CD14-positive monocyte (primary cell): ENCODE measurements at regions not wholly inside any gene's neighbourhood (a gene's known extent, or its start where the extent isn't known, plus 50 kb on each side); places are given as distances from the start of the nearest gene placed in this dataset.

Source experiments
- DNase-seq, 3 donors: peaks; one replicate each; pipeline ENCODE4 v3.0.0-alpha.2; 2011 to 2022
- H2AFZ ChIP-seq: 2 replicates; pipeline ENCODE4 v1.6.0; 2012; ENCODE audit warnings: mild to moderate bottlenecking, low read depth, low read length, inconsistent platforms; ENCODE audit not compliant: insufficient read depth, poor library complexity, severe bottlenecking
- H3K27ac ChIP-seq, 2 donors: 1 replicate in 1 of 2; 2 replicates in 1 of 2; pipeline ENCODE4 v1.5.1; 2012 to 2013; ENCODE audit warnings: low read length in 2 of 2, control low read depth in 1 of 2, inconsistent platforms in 1 of 2, low read depth in 1 of 2, mild to moderate bottlenecking in 1 of 2
- H3K27me3 ChIP-seq, 2 donors: one replicate each; pipeline versions ENCODE4 v1.6.0 to v1.6.1; 2011 to 2013; ENCODE audit warnings: low read length in 2 of 2; ENCODE audit not compliant: control insufficient read depth in 2 of 2, insufficient read depth in 2 of 2
- H3K36me3 ChIP-seq, 2 donors: replicated peaks in 1 of 2; 1 replicate in 1 of 2; 2 replicates in 1 of 2; pipeline versions ENCODE4 v1.5.1 to v1.6.1; 2012 to 2013; ENCODE audit warnings: low read length in 2 of 2, control low read depth in 1 of 2, inconsistent platforms in 1 of 2, mild to moderate bottlenecking in 1 of 2; ENCODE audit not compliant: insufficient read depth in 2 of 2, control insufficient read depth in 1 of 2
- H3K4me1 ChIP-seq, 2 donors: 1 replicate in 1 of 2; 2 replicates in 1 of 2; pipeline versions ENCODE4 v1.5.1 to v1.6.1; 2012 to 2013; ENCODE audit warnings: low read length in 2 of 2, control low read depth in 1 of 2, inconsistent platforms in 1 of 2, mild to moderate bottlenecking in 1 of 2, moderate library complexity in 1 of 2; ENCODE audit not compliant: insufficient read depth in 2 of 2, control insufficient read depth in 1 of 2
- H3K4me2 ChIP-seq: replicated peaks from 2 replicates; pipeline ENCODE3; 2012; ENCODE audit warnings: low read length, moderate library complexity, mild to moderate bottlenecking; ENCODE audit not compliant: poor library complexity, severe bottlenecking; ENCODE audit errors: extremely low read depth
- H3K4me3 ChIP-seq, 3 experiments: fragments of 200-600 bp in 1 of 3; sonication (generic) in 1 of 3; replicated peaks in 1 of 3; 1 replicate in 2 of 3; 2 replicates in 1 of 3; pipeline ENCODE4 v1.5.1; 2011 to 2013; ENCODE audit warnings: low read length in 3 of 3, mild to moderate bottlenecking in 3 of 3, control low read depth in 2 of 3, low read depth in 2 of 3, inconsistent platforms in 1 of 3, moderate library complexity in 1 of 3
- H3K79me2 ChIP-seq: 2 replicates; pipeline ENCODE4 v1.6.0; 2012; ENCODE audit warnings: mild to moderate bottlenecking, control low read depth, inconsistent platforms, low read length, moderate library complexity; ENCODE audit not compliant: insufficient read depth
- H3K9ac ChIP-seq: 2 replicates; pipeline ENCODE4 v1.6.0; 2017; ENCODE audit warnings: low read length, mild to moderate bottlenecking; ENCODE audit not compliant: insufficient read depth, poor library complexity, severe bottlenecking
- H3K9me3 ChIP-seq, 2 donors: replicated peaks in 1 of 2; 1 replicate in 1 of 2; 2 replicates in 1 of 2; pipeline versions ENCODE4 v1.5.1 to v1.6.1; 2012 to 2013; ENCODE audit warnings: low read length in 2 of 2, control low read depth in 1 of 2; ENCODE audit not compliant: control insufficient read depth in 1 of 2, insufficient read depth in 1 of 2
- H4K20me1 ChIP-seq: 2 replicates; pipeline ENCODE4 v1.6.0; 2012; ENCODE audit warnings: mild to moderate bottlenecking, low read length, control low read depth, moderate library complexity; ENCODE audit not compliant: insufficient read depth
- H3K27ac Mint-ChIP-seq, 7 donors: one replicate each; pipeline ENCODE4 v1.8.0; 2020; ENCODE audit warnings: mild to moderate bottlenecking in 7 of 7, mixed read lengths in 7 of 7, moderate library complexity in 6 of 7, inconsistent platforms in 2 of 7
- H3K27me3 Mint-ChIP-seq, 3 donors: one replicate each; pipeline ENCODE4 v1.8.0; 2021 to 2022; ENCODE audit warnings: low read depth in 3 of 3, mild to moderate bottlenecking in 3 of 3, mixed read lengths in 3 of 3, moderate library complexity in 3 of 3, inconsistent platforms in 1 of 3
- H3K36me3 Mint-ChIP-seq, 2 donors: one replicate each; pipeline ENCODE4 v1.8.0; 2020; ENCODE audit warnings: mixed read lengths in 2 of 2, inconsistent platforms in 1 of 2, mild to moderate bottlenecking in 1 of 2
- H3K4me1 Mint-ChIP-seq: one replicate; pipeline ENCODE4 v1.8.0; 2020; ENCODE audit warnings: mild to moderate bottlenecking, mixed read lengths
- H3K4me3 Mint-ChIP-seq, 2 donors: one replicate each; pipeline ENCODE4 v1.8.0; 2020; ENCODE audit warnings: mild to moderate bottlenecking in 2 of 2, mixed read lengths in 2 of 2, moderate library complexity in 1 of 2
- H3K9me3 Mint-ChIP-seq, 7 donors: one replicate each; pipeline ENCODE4 v1.8.0; 2020 to 2022; ENCODE audit warnings: mixed read lengths in 7 of 7, mild to moderate bottlenecking in 6 of 7, moderate library complexity in 6 of 7, inconsistent platforms in 2 of 7
- CTCF ChIP-seq: fragments of 200-600 bp; IDR thresholded peaks from one replicate; pipeline ENCODE4 v1.8.0; 2022; ENCODE audit warnings: antibody characterized with exemption, mild to moderate bottlenecking
- whole genome bisulfite sequencing: methylation state at CpG from one replicate; pipeline ENCODE4 v1.1.5; 2013; ENCODE audit warnings: missing lambda C conversion rate; ENCODE audit not compliant: insufficient coverage; 5-methylcytosine and 5-hydroxymethylcytosine counted together
- intact Hi-C, 2 donors: fragments of 100-400 bp; cut with micrococcal nuclease; formaldehyde crosslinking; loops; one replicate each; pipeline versions ENCODE4 v1.15.0 to v1.15.1; 2023

- TF ChIP-seq CTCF = no peak
- Histone ChIP-seq H3K27me3 (no peaks in the 10 kb centered on the region), H3K4me1 (no peaks in the 10 kb centered on the region), H4K20me1 (no peaks in the 10 kb centered on the region), H3K79me2 (no peaks in the 10 kb centered on the region), H3K4me3 (no peak overlapping the region), H3K36me3 (no peaks in the 10 kb centered on the region), H3K4me2 (no peak overlapping the region), H3K9ac (no peak overlapping the region), H3K27ac (no peak overlapping the region), H2AFZ (no peak overlapping the region), H3K9me3 (peaks cover 0 to 8% of the 10 kb centered on the region in 2 donors)
- Mint-ChIP-seq H3K9me3 (peaks cover 2 to 12% (median 6%) of the 10 kb centered on the region in 7 donors), H3K4me3 (no peak overlapping the region), H3K27me3 (peaks cover 0 to 2% (median 1%) of the 10 kb centered on the region in 3 donors), H3K4me1 (no peaks in the 10 kb centered on the region), H3K27ac (no peak overlapping the region), H3K36me3 (no peaks in the 10 kb centered on the region)
- 82% methylated on average over 3 of the region's 5 CpGs for WGBS
- no peak for DNase-seq
- intact Hi-C loops = no loop called here
Measured at GRCh38 chr11:79648766-79649520, 208.1 kb upstream of the TENM4 start.

GRCh38 chr11:79637219-79637618 is 196.4 kb upstream of the TENM4 start:
- no peaks in the 10 kb centered on the region for H4K20me1 ChIP-seq
- no peak for DNase-seq
- no peaks in the 10 kb centered on the region for H3K36me3 Mint-ChIP-seq
- 90% methylated on average over 6 of the region's 6 CpGs for WGBS
- H3K27me3 Mint-ChIP-seq = peaks cover 0 to 2% (median 2%) of the 10 kb centered on the region in 3 donors
- intact Hi-C loops = no loop called here
- H3K4me1 ChIP-seq = no peaks in the 10 kb centered on the region
- no peaks in the 10 kb centered on the region for H3K36me3 ChIP-seq
- no peaks in the 10 kb centered on the region for H3K4me1 Mint-ChIP-seq
- no peak overlapping the region for H3K4me3 ChIP-seq
- no peak overlapping the region for H3K27ac Mint-ChIP-seq
- no peak for TF ChIP-seq CTCF
- no peak overlapping the region for H3K9ac ChIP-seq
- H3K9me3 Mint-ChIP-seq = peaks cover 0 to 2% (median 0%) of the 10 kb centered on the region in 7 donors
- H3K79me2 ChIP-seq = no peaks in the 10 kb centered on the region
- H3K9me3 ChIP-seq = no peaks in the 10 kb centered on the region
- no peak overlapping the region for H3K4me3 Mint-ChIP-seq
- no peaks in the 10 kb centered on the region for H3K27me3 ChIP-seq
- no peak overlapping the region for H3K27ac ChIP-seq
- no peak overlapping the region for H2AFZ ChIP-seq
- H3K4me2 ChIP-seq = no peak overlapping the region
